OCI-LY7 (cell line): ENCODE measurements at regions not wholly inside any gene's neighbourhood (a gene's known extent, or its start where the extent isn't known, plus 50 kb on each side); places are given as distances from the start of the nearest gene placed in this dataset.

Experiments
- BruUV-seq: library from RNA; stranded (reverse); fragments of 400-500 nt; replicated peaks from 2 replicates; lab custom pipeline; 2021; lab: Mats Ljungman, UMichigan
- CTCF ChIA-PET: fragments of 300-600 bp; sonication (Branson Sonifier 250); formaldehyde crosslinking; loops from one replicate; lab custom pipeline; 2022; ENCODE audit warnings: antibody characterized with exemption; ENCODE audit not compliant: unreplicated experiment; lab: Charles Lee
- POLR2A ChIA-PET: fragments of 300-600 bp; sonication (Branson Sonifier 250); formaldehyde crosslinking; loops from one replicate; lab custom pipeline; 2022; ENCODE audit warnings: antibody characterized with exemption; lab: Charles Lee
- DNase-seq: peaks from one replicate; pipeline ENCODE4 v3.0.0-alpha.2; 2015; ENCODE audit warnings: low spot score
- H2AFZ ChIP-seq: fragments of 200-600 bp; sonication (generic), shearing (Covaris generic); 2 replicates; pipeline ENCODE4 v1.6.1; 2014; ENCODE audit warnings: mild to moderate bottlenecking, antibody characterized with exemption, low read length, moderate library complexity
- H3K27ac ChIP-seq: fragments of 200-600 bp; sonication (generic); 2 replicates; pipeline ENCODE4 v1.5.1; 2014; ENCODE audit warnings: mixed run types, low read depth, mild to moderate bottlenecking, moderate library complexity, low read length, inconsistent platforms; ENCODE audit not compliant: poor library complexity, severe bottlenecking
- H3K36me3 ChIP-seq: fragments of 200-600 bp; sonication (generic); 2 replicates; pipeline ENCODE4 v1.6.1; 2014; ENCODE audit warnings: mild to moderate bottlenecking, antibody characterized with exemption, low read length, moderate library complexity, mixed read lengths; ENCODE audit not compliant: insufficient read depth
- H3K4me1 ChIP-seq: fragments of 200-600 bp; sonication (generic); 2 replicates; pipeline ENCODE4 v1.5.1; 2014; ENCODE audit warnings: mild to moderate bottlenecking, low read length; ENCODE audit not compliant: insufficient read depth, poor library complexity, severe bottlenecking
- H3K4me2 ChIP-seq: fragments of 200-600 bp; sonication (generic); 2 replicates; pipeline ENCODE4 v1.6.1; 2014; ENCODE audit warnings: mild to moderate bottlenecking, low read length
- H3K4me3 ChIP-seq: fragments of 200-600 bp; sonication (generic); 2 replicates; pipeline ENCODE4 v1.5.1; 2014; ENCODE audit warnings: mild to moderate bottlenecking, low read depth, low read length; ENCODE audit not compliant: poor library complexity, severe bottlenecking
- H3K79me2 ChIP-seq: fragments of 200-600 bp; sonication (generic); 2 replicates; pipeline ENCODE4 v1.6.1; 2016; ENCODE audit warnings: low read depth, mild to moderate bottlenecking, low read length, moderate library complexity, mixed read lengths; ENCODE audit not compliant: insufficient read depth
- H3K9me2 ChIP-seq: fragments of 200-600 bp; sonication (generic); 2 replicates; pipeline ENCODE4 v1.6.1; 2016; ENCODE audit warnings: mild to moderate bottlenecking, low read length, mixed read lengths; ENCODE audit not compliant: insufficient read depth
- H3K9me3 ChIP-seq: fragments of 200-600 bp; sonication (generic); 2 replicates; pipeline ENCODE4 v1.6.1; 2014; ENCODE audit warnings: mild to moderate bottlenecking, mixed run types, low read length, mixed read lengths
- H4K20me1 ChIP-seq: fragments of 200-600 bp; sonication (generic); 2 replicates; pipeline ENCODE4 v1.6.1; 2014; ENCODE audit warnings: mild to moderate bottlenecking, antibody characterized with exemption, low read length, moderate library complexity, mixed read lengths; ENCODE audit not compliant: insufficient read depth
- CTCF ChIP-seq: fragments of 200-600 bp; sonication (generic); conservative IDR thresholded peaks from 2 replicates; pipeline ENCODE4 v1.5.1; 2014; ENCODE audit warnings: mild to moderate bottlenecking, antibody characterized with exemption, low read length, moderate library complexity, mixed read lengths
- EZH2phosphoT487 ChIP-seq: fragments of 200-600 bp; sonication (generic); IDR thresholded peaks from 2 replicates; pipeline ENCODE4 v1.6.1; 2018; ENCODE audit warnings: low read depth, borderline replicate concordance, mild to moderate bottlenecking, mixed run types, antibody characterized with exemption, low read length, moderate library complexity, mixed read lengths
- intact Hi-C: fragments of 100-400 bp; cut with micrococcal nuclease; formaldehyde crosslinking; loops from one replicate; pipeline ENCODE4 v1.10.0; 2022; ENCODE audit not compliant: unreplicated experiment

DNA sequence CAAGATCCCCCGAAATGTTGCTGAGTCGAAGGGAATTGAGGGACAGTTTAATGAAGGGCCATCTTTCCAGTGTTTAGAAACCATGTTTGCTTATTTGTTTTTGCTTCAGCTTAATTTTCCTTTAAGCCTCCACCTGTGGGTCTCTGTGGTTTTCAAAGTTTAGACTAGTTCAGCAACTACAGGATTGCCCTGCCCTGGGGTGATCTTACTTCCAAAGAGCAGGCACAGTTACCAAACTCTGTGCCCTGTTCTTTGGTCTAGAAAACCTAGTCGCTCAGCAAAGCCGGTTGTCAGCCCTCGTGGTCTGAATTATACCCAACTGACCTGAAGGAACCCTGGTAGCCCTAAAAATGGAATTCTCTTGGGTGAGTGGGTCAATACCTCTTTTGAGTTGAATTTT lies 219.2 kb upstream of the GMDS start:
- CTCF ChIA-PET = no interaction called here
- POLR2A ChIA-PET = no interaction called here
- no peak overlapping the region for H2AFZ ChIP-seq
- intact Hi-C loops = no loop called here
- H3K4me3 ChIP-seq = no peak overlapping the region
- H3K36me3 ChIP-seq = no peaks in the 10 kb centered on the region
- no peak for DNase-seq
- no TSS peak for BruUV-seq
- H3K9me3 ChIP-seq = no peaks in the 10 kb centered on the region
- H3K4me1 ChIP-seq = no peaks in the 10 kb centered on the region
- H3K79me2 ChIP-seq = no peaks in the 10 kb centered on the region
- no peak overlapping the region for H3K27ac ChIP-seq
- no peaks in the 10 kb centered on the region for H3K9me2 ChIP-seq
- no peaks in the 10 kb centered on the region for H4K20me1 ChIP-seq
- TF ChIP-seq EZH2phosphoT487 (no peak), CTCF (no peak)
- H3K4me2 ChIP-seq = no peak overlapping the region

GRCh38 chr6:2462831-2463230 lies 217.4 kb upstream of the GMDS start:
- BruUV-seq = no TSS peak
- ChIA-PET CTCF (no interaction called here), POLR2A (no interaction called here)
- H3K27ac ChIP-seq = no peak overlapping the region
- no peaks in the 10 kb centered on the region for H3K9me3 ChIP-seq
- H3K4me1 ChIP-seq = no peaks in the 10 kb centered on the region
- no peaks in the 10 kb centered on the region for H3K9me2 ChIP-seq
- TF ChIP-seq EZH2phosphoT487 = no peak
- TF ChIP-seq CTCF = no peak
- H3K4me3 ChIP-seq = no peak overlapping the region
- intact Hi-C loops = no loop called here
- no peak for DNase-seq
- no peaks in the 10 kb centered on the region for H4K20me1 ChIP-seq
- H3K36me3 ChIP-seq = no peaks in the 10 kb centered on the region
- no peaks in the 10 kb centered on the region for H3K79me2 ChIP-seq
- H3K4me2 ChIP-seq = no peak overlapping the region
- no peak overlapping the region for H2AFZ ChIP-seq

DNA sequence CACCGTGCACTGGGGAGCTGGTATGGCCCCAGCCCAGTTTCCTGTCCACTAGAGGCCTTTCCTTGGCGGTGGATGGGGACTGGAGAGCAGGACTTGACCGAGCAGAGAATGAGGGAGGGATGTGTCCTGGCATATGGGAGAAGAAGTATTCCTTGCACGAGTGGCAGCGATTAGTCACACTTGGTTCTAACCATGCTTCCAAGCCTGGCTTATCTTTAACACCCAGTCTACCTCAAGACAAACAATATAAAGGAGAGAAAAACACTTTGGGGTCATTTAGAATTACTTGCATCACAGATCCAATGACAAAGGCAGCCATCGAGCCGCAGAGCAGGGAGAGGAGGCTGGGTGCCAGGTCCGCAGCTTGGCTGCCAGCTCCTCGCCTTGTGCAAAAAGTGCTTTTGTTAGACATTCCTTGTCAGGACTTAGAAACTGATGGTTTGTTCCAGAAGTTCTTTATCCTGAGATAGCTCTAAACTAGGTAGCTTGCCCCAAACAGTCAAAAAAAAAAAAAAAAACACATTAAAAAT lies 214.9 kb upstream of the GMDS start:
- no peak overlapping the region for H2AFZ ChIP-seq
- no peak for DNase-seq
- no peaks in the 10 kb centered on the region for H3K36me3 ChIP-seq
- intact Hi-C loops = no loop called here
- no peaks in the 10 kb centered on the region for H3K9me3 ChIP-seq
- no TSS peak for BruUV-seq
- no peaks in the 10 kb centered on the region for H3K9me2 ChIP-seq
- no peak overlapping the region for H3K4me3 ChIP-seq
- POLR2A ChIA-PET = interaction anchor here (1.6 kb wide), 1 partner anchor 10 kb away, joined by 5 read pairs; no protein-coding TSS in a partner anchor
- no peaks in the 10 kb centered on the region for H3K4me1 ChIP-seq
- no peak overlapping the region for H3K4me2 ChIP-seq
- CTCF ChIA-PET = no interaction called here
- H3K79me2 ChIP-seq = no peaks in the 10 kb centered on the region
- H3K27ac ChIP-seq = no peak overlapping the region
- H4K20me1 ChIP-seq = no peaks in the 10 kb centered on the region
- TF ChIP-seq EZH2phosphoT487 = no peak
- TF ChIP-seq CTCF = no peak
